Effector memory CD4-positive, alpha-beta T cell (primary cell): ENCODE measurements at regions not wholly inside any gene's neighbourhood (a gene's known extent, or its start where the extent isn't known, plus 50 kb on each side); places are given as distances from the start of the nearest gene placed in this dataset.
"Not testable (repeated sequence)": the region's sequence is repeated elsewhere in the genome, so short reads cannot be mapped to it uniquely, and the experiment has no call there.

ENCODE experiments used
- DNase-seq, 3 donors: peaks; one replicate each; pipeline ENCODE4 v3.0.0-alpha.2; 2020
- H3K27ac ChIP-seq: 2 replicates; pipeline ENCODE4 v1.7.0; 2013; ENCODE audit warnings: mild to moderate bottlenecking, low read length, moderate library complexity; ENCODE audit not compliant: insufficient read depth, poor library complexity, severe bottlenecking
- H3K27me3 ChIP-seq: replicated peaks from 2 replicates; pipeline ENCODE4 v1.7.0; 2013; ENCODE audit warnings: mild to moderate bottlenecking, low read length; ENCODE audit not compliant: insufficient read depth, control insufficient read depth, poor library complexity, severe bottlenecking
- H3K36me3 ChIP-seq: 2 replicates; pipeline ENCODE4 v1.7.0; 2013; ENCODE audit warnings: mild to moderate bottlenecking, low read length, moderate library complexity; ENCODE audit not compliant: control insufficient read depth, insufficient read depth
- H3K4me1 ChIP-seq: 2 replicates; pipeline ENCODE4 v1.7.0; 2013; ENCODE audit warnings: low read length, mild to moderate bottlenecking; ENCODE audit not compliant: control insufficient read depth, insufficient read depth, poor library complexity, severe bottlenecking
- H3K4me3 ChIP-seq: 2 replicates; pipeline ENCODE4 v1.7.0; 2013; ENCODE audit warnings: low read length, low read depth, mild to moderate bottlenecking; ENCODE audit not compliant: insufficient read depth, poor library complexity, severe bottlenecking
- H3K9me3 ChIP-seq: 2 replicates; pipeline ENCODE4 v1.7.0; 2013; ENCODE audit warnings: mild to moderate bottlenecking, low read length, moderate library complexity; ENCODE audit not compliant: control insufficient read depth

- no peaks in the 10 kb centered on the region for H3K36me3 ChIP-seq
- H3K4me3 ChIP-seq, result no peak overlapping the region
- H3K27ac ChIP-seq, result no peak overlapping the region
- H3K27me3 ChIP-seq, result no peaks in the 10 kb centered on the region
- no peak for DNase-seq
- no peaks in the 10 kb centered on the region for H3K4me1 ChIP-seq
- no peaks in the 10 kb centered on the region for H3K9me3 ChIP-seq
These were observed 103.7 kb upstream of the USP29 start for GRCh38 chr19:57016076-57016475.

- no peak overlapping the region for H3K27ac ChIP-seq
- no peak for DNase-seq
- no peaks in the 10 kb centered on the region for H3K36me3 ChIP-seq
- H3K9me3 ChIP-seq, result no peaks in the 10 kb centered on the region
- no peaks in the 10 kb centered on the region for H3K27me3 ChIP-seq
- no peaks in the 10 kb centered on the region for H3K4me1 ChIP-seq
- no peak overlapping the region for H3K4me3 ChIP-seq
These were observed 103.3 kb upstream of the USP29 start for GRCh38 chr19:57016491-57016890.

- no peaks in the 10 kb centered on the region for H3K36me3 ChIP-seq
- no peaks in the 10 kb centered on the region for H3K9me3 ChIP-seq
- no peak for DNase-seq
- H3K4me3 ChIP-seq, result no peak overlapping the region
- no peaks in the 10 kb centered on the region for H3K4me1 ChIP-seq
- H3K27ac ChIP-seq, result no peak overlapping the region
- H3K27me3 ChIP-seq, result no peaks in the 10 kb centered on the region
These were observed 94.3 kb upstream of the USP29 start for GRCh38 chr19:57025491-57025890.

- H3K4me3 ChIP-seq, result no peak overlapping the region
- H3K4me1 ChIP-seq, result no peaks in the 10 kb centered on the region
- H3K36me3 ChIP-seq, result no peaks in the 10 kb centered on the region
- no peak for DNase-seq
- H3K27me3 ChIP-seq, result no peaks in the 10 kb centered on the region
- H3K27ac ChIP-seq, result no peak overlapping the region
- H3K9me3 ChIP-seq, result no peaks in the 10 kb centered on the region
These were observed 93.3 kb upstream of the USP29 start for GRCh38 chr19:57026476-57026875.

DNA sequence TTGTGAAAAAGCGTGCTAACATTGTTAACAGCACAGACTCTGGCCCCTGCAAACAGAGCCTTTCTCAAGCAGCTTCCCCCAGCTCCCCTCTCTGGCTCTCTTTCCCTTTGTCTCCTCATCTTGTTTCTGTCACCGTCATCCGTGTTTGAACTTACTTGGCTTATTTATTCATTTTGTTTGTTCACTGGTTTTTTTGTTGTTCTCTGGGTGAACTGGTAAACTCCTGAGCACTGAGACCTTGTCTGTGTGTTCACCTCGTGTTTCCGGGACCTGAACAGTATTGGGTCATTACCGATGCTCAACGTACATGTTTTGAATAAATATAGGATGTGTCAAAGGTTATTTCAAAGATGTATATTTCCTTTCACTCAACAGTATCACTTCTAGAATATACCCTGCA lies 92.4 kb upstream of the USP29 start:
- Histone ChIP-seq H3K4me3 (no peak overlapping the region), H3K9me3 (no peaks in the 10 kb centered on the region), H3K4me1 (no peaks in the 10 kb centered on the region), H3K36me3 (no peaks in the 10 kb centered on the region), H3K27ac (no peak overlapping the region), H3K27me3 (no peaks in the 10 kb centered on the region)
- DNase-seq, result no peak

DNA sequence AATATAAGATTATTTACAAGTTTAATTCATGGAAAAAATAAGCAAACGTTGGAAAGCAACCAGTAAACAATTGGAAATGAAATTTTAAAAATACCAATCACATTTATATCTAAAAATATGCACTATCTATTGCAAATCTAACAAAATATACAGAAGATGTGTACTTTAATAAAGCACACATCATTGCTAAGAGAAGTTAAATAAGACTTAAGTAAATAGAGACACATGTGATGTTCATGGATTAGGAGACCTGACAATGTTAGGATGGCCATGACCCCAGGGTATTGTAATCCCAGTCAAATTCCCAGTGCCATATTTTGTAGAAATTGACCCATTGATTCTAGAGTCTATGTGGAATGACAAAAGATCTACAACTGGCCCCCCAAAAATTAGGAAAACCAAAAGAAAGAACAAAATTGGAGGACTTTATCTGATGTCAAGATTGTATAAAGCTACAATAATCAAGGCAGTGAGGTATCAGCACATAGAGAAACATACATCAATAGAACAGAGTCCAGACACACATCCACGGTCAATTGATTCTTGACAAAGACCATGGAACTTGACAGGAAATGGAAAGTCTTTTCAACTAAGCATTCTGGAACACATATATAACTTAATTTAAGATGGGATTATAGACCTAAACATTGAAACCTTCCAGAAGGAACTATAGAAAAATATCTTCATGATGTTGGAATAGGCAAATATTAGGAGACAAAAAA lies 90.8 kb upstream of the USP29 start:
- no peak overlapping the region for H3K4me3 ChIP-seq
- H3K27me3 ChIP-seq, result no peaks in the 10 kb centered on the region
- H3K4me1 ChIP-seq, result no peaks in the 10 kb centered on the region
- no peak for DNase-seq
- H3K36me3 ChIP-seq, result no peaks in the 10 kb centered on the region
- no peak overlapping the region for H3K27ac ChIP-seq
- H3K9me3 ChIP-seq, result no peaks in the 10 kb centered on the region

DNA sequence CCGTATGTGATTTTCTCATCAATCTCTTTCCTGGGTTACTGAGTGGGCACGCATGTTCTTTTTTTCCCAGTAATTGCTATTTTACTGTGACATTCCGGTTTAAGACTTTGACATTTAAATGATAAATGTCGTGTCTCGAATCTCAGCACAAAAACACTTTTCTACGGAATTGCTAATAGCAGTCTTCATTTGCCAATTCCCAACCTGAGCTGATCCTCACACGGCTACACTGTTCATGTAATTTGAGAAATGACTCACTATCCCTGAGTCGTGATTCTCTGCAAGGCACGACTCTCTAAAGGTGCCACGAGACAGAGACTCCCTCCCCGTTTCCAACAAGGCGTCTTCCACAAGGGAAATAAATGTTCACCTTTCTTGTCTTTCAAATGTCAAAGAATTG lies 88.7 kb upstream of the USP29 start:
- no peak for DNase-seq
- Histone ChIP-seq H3K4me3 (no peak overlapping the region), H3K9me3 (no peaks in the 10 kb centered on the region), H3K27me3 (no peaks in the 10 kb centered on the region), H3K4me1 (no peaks in the 10 kb centered on the region), H3K36me3 (no peaks in the 10 kb centered on the region), H3K27ac (no peak overlapping the region)

GRCh38 chr19:57033576-57033975 lies 86.2 kb upstream of the USP29 start:
- no peak overlapping the region for H3K4me3 ChIP-seq
- H3K27me3 ChIP-seq, result no peaks in the 10 kb centered on the region
- H3K27ac ChIP-seq, result no peak overlapping the region
- no peak for DNase-seq
- no peaks in the 10 kb centered on the region for H3K9me3 ChIP-seq
- no peaks in the 10 kb centered on the region for H3K4me1 ChIP-seq
- H3K36me3 ChIP-seq, result no peaks in the 10 kb centered on the region

DNA sequence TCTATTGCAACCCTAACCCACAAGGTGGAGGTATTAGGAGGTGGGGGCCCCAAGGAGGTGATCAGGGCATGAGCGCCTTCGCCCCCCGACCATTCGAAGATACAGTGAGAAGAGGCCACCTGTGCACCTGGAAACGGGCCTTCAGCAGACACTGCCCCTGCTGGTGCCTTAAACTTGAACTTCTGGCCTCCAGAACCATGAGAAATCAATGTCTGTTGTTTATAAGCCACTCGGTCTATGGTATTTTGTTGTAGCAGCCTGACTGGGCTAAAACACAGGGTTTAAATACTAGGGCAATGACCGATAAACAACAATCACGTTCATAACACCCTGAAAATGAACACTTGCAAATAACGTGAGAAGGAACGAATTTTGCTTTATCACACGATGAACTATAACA lies 85.2 kb upstream of the USP29 start:
- Histone ChIP-seq H3K27me3 (no peaks in the 10 kb centered on the region), H3K36me3 (no peaks in the 10 kb centered on the region), H3K4me3 (no peak overlapping the region), H3K4me1 (no peaks in the 10 kb centered on the region), H3K9me3 (no peaks in the 10 kb centered on the region), H3K27ac (no peak overlapping the region)
- no peak for DNase-seq

DNA sequence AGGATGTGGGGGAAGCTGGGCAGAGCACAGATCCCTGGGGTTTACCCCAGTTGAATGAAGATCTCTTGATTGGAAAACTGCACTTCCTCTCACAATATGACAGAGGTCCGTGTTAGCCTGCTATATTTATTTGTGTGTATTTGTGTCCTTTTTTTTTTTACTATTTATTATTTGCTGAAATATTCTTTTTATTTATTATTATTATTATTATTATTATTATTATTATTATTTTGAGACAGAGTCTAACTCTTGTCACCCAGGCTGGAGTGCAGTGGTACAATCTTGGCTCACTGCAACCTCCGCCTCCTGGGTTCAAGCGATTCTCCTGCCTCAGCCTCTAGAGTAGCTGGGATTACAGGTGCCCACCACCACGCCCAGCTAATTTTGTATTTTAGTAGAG lies 84.0 kb upstream of the USP29 start:
- H3K9me3 ChIP-seq, result not testable (repeated sequence)

More for the DNA sequence above, 84.0 kb upstream of the USP29 start:
- DNase-seq, H3K4me3 ChIP-seq, H3K27me3 ChIP-seq, H3K4me1 ChIP-seq, H3K36me3 ChIP-seq, H3K27ac ChIP-seq: not testable (repeated sequence)
